GM12892 (cell line): ENCODE measurements at regions not wholly inside any gene's neighbourhood (a gene's known extent, or its start where the extent isn't known, plus 50 kb on each side); places are given as distances from the start of the nearest gene placed in this dataset.
"Not testable (repeated sequence)": the region's sequence is repeated elsewhere in the genome, so short reads cannot be mapped to it uniquely, and the experiment has no call there.

Experiments used
- POLR2A ChIP-seq: IDR thresholded peaks from 2 replicates; pipeline ENCODE4 v1.6.1; 2011; ENCODE audit warnings: low read depth, low read length, control low read depth
- POLR2AphosphoS5 ChIP-seq: IDR thresholded peaks from 2 replicates; pipeline ENCODE4 v1.6.1; 2011; ENCODE audit warnings: low read depth, low read length, control low read depth
- TAF1 ChIP-seq: IDR thresholded peaks from 2 replicates; pipeline ENCODE4 v1.6.1; 2011; ENCODE audit warnings: low read depth, mild to moderate bottlenecking, control low read depth, low read length, borderline replicate concordance

GRCh38 chr2:132271794-132272193 is 110.0 kb upstream of the ANKRD30BL start:
- TF ChIP-seq POLR2AphosphoS5, TAF1, POLR2A: not testable (repeated sequence)
